GM19397 (cell line): ENCODE measurements at regions not wholly inside any gene's neighbourhood (a gene's known extent, or its start where the extent isn't known, plus 50 kb on each side); places are given as distances from the start of the nearest gene placed in this dataset.

Source experiments
- ATAC-seq: cut with Tn5 transposase; IDR thresholded peaks from one replicate; pipeline ENCODE4 v1.9.1; 2021; ENCODE audit warnings: mild to moderate bottlenecking, moderate library complexity; ENCODE audit not compliant: unreplicated experiment

GRCh38 chr17:77685881-77686486 lies 272.5 kb upstream of the TNRC6C start:
- no peak for ATAC-seq

GRCh38 chr17:77686903-77687302 lies 271.6 kb upstream of the TNRC6C start:
- no peak for ATAC-seq

- ATAC-seq = no peak
These were observed 271.1 kb upstream of the TNRC6C start for GRCh38 chr17:77687417-77687816.

- ATAC-seq = no peak
These were observed 270.6 kb upstream of the TNRC6C start for GRCh38 chr17:77687921-77688320.

GRCh38 chr17:77688369-77688768 lies 270.1 kb upstream of the TNRC6C start:
- no peak for ATAC-seq

- no peak for ATAC-seq
These were observed 268.0 kb upstream of the TNRC6C start for GRCh38 chr17:77690271-77691161.

GRCh38 chr17:77691216-77692085 lies 267.1 kb upstream of the TNRC6C start:
- no peak for ATAC-seq

- ATAC-seq = no peak
These were observed 265.8 kb upstream of the TNRC6C start for GRCh38 chr17:77692571-77693161.

GRCh38 chr17:77693301-77693700 lies 265.2 kb upstream of the TNRC6C start:
- ATAC-seq = no peak

GRCh38 chr17:77693776-77694175 lies 264.7 kb upstream of the TNRC6C start:
- no peak for ATAC-seq

GRCh38 chr17:77694391-77695363 lies 263.8 kb upstream of the TNRC6C start:
- ATAC-seq = no peak

GRCh38 chr17:77695386-77695785 lies 263.1 kb upstream of the TNRC6C start:
- ATAC-seq = no peak

GRCh38 chr17:77696151-77696720 lies 262.3 kb upstream of the TNRC6C start:
- no peak for ATAC-seq

- ATAC-seq = no peak
These were observed 261.6 kb upstream of the TNRC6C start for GRCh38 chr17:77696721-77697460.

GRCh38 chr17:77697480-77698400 lies 260.8 kb upstream of the TNRC6C start:
- no peak for ATAC-seq

GRCh38 chr17:77698903-77699623 lies 259.4 kb upstream of the TNRC6C start:
- no peak for ATAC-seq
